ENCODE measurements at regions not wholly inside any gene's neighbourhood (a gene's known extent, or its start where the extent isn't known, plus 50 kb on each side); places are given as distances from the start of the nearest gene placed in this dataset.

DNA sequence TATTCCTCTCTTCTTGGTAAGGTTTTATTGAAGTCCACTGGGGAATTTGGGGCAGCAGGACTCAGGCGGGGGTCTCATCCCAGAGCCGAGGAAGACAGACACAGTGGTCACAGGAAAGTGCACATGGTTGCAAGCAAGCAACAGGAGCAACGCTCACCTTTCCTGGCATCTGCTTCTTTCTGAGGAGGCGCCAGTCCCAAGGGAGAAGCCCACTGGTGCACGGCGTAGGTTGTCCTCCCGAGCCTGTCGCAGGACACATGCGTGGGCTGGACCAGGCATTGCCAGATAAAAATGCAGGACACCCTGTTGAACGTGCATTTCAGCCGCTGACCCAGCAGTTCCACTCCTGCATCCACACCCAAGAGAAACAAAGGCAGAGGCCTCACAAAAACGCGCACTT, 72.4 kb upstream of the OLFM1 start:
- TF ChIP-seq, protein P1, sequence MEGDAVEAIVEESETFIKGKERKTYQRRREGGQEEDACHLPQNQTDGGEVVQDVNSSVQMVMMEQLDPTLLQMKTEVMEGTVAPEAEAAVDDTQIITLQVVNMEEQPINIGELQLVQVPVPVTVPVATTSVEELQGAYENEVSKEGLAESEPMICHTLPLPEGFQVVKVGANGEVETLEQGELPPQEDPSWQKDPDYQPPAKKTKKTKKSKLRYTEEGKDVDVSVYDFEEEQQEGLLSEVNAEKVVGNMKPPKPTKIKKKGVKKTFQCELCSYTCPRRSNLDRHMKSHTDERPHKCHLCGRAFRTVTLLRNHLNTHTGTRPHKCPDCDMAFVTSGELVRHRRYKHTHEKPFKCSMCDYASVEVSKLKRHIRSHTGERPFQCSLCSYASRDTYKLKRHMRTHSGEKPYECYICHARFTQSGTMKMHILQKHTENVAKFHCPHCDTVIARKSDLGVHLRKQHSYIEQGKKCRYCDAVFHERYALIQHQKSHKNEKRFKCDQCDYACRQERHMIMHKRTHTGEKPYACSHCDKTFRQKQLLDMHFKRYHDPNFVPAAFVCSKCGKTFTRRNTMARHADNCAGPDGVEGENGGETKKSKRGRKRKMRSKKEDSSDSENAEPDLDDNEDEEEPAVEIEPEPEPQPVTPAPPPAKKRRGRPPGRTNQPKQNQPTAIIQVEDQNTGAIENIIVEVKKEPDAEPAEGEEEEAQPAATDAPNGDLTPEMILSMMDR (IDR thresholded peaks at IDR 0.05; ENCODE audit: insufficient read depth, low read length, poor library complexity, severe bottlenecking) = no peak
- TF ChIP-seq EZH2phosphoT487 (conservative IDR thresholded peaks at IDR 0.05; ENCODE audit: low read length) = no peak

Measured in SU-DHL-6 (cell line).